Omental fat pad (tissue), 3 donors: ENCODE measurements at regions not wholly inside any gene's neighbourhood (a gene's known extent, or its start where the extent isn't known, plus 50 kb on each side); places are given as distances from the start of the nearest gene placed in this dataset.

Source experiments
- ATAC-seq: fragments of 150-250 bp; one replicate; pipeline ENCODE4 v1.9.1; 2016; ENCODE audit warnings: mild to moderate bottlenecking, moderate library complexity; ENCODE audit not compliant: low FRiP score
- DNase-seq: peaks from one replicate; pipeline ENCODE4 v3.0.0-alpha.2; 2019; ENCODE audit warnings: low spot score
- TF ChIP-seq, protein P1 (sequence below), 3 donors: fragments of 450-650 bp; IDR thresholded peaks; one replicate each; pipeline ENCODE4 v1.5.1; 2016 to 2017; ENCODE audit warnings: antibody characterized with exemption in 3 of 3, mild to moderate bottlenecking in 3 of 3, moderate library complexity in 2 of 3

DNA sequence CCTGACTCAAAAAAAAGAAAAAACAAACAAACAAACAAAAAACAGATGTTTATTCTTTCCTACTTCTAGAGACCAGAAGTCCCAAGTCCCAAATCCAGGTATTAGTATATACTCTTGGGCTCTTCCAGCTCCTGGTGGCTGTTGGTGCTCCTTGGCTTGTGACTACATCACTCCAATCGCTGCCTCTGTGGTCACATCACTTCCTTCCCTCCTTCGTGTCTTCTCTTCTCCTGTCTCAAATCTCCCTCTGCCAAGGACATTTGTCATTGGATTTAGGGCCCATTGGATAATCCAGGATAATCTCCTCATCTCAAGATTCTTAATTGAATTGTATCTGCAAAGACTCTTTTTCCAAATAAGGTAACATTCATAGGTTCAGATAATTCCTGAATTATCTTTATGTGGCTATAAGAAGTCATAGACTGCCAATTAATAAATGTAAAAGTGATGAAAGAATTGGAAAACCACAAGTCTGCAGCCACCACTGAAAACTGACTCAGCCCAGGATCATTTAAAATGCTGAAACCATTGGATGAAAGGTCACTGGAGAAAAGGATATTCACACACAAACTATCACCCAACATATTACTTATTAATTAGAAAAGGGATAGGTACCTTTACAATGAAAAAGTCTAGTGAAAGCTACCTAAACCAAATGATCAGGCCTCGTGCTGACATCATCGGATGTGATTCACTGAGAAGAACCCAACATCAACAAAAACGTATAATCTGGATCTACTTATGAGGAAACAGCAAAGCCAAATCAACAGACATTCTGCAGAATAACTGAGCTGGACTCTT, 67.1 kb downstream of the ZNF281 start:
- DNase-seq (no peak), ATAC-seq (no peak)
- TF ChIP-seq, protein P1, sequence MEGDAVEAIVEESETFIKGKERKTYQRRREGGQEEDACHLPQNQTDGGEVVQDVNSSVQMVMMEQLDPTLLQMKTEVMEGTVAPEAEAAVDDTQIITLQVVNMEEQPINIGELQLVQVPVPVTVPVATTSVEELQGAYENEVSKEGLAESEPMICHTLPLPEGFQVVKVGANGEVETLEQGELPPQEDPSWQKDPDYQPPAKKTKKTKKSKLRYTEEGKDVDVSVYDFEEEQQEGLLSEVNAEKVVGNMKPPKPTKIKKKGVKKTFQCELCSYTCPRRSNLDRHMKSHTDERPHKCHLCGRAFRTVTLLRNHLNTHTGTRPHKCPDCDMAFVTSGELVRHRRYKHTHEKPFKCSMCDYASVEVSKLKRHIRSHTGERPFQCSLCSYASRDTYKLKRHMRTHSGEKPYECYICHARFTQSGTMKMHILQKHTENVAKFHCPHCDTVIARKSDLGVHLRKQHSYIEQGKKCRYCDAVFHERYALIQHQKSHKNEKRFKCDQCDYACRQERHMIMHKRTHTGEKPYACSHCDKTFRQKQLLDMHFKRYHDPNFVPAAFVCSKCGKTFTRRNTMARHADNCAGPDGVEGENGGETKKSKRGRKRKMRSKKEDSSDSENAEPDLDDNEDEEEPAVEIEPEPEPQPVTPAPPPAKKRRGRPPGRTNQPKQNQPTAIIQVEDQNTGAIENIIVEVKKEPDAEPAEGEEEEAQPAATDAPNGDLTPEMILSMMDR (IDR thresholded peaks at IDR 0.05) = no peak

DNA sequence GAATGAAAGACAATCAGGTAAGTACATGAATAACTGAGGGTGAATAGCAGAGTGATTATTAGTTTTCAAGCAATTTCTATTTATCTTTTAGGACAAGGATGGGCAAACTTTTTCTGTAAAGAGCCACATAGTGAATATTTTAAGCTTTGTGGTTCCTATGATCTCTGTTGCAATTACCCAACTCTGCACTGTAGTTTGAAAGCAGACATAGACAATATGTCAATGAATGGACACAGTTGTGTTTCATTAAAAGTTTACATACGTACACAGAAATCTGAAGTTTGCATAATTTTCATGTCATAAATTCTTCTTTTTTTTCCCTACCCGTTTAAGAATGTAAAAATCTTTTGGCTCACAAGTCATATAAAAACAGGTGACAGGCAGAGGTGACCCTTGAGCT, 71.4 kb downstream of the ZNF281 start:
- TF ChIP-seq, protein P1 (IDR thresholded peaks at IDR 0.05) = no peak
- ATAC-seq = no peak
- no peak for DNase-seq

GRCh38 chr1:200337831-200338230, 72.0 kb downstream of the ZNF281 start:
- ATAC-seq (no peak), DNase-seq (no peak)

DNA sequence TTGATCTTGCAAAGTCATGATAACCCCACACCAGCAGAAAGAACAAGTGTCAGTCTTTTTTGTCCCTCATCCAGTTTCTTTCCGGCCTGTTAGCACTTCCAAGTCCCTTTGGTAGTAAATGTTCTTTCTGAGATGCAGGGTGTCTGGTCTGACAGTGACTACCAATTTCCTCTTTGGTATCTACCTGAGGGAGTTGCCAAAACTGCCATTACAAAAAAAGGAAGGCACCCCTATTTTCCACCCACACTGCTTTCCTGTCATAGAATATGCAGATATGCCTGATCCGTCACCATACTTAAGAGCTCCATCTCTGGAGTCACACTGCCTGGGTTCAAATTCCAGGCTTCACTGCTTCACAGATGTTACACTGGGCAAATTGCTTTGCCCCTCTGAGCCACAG, 72.4 kb downstream of the ZNF281 start:
- TF ChIP-seq, protein P1 (IDR thresholded peaks at IDR 0.05) = no peak
- ATAC-seq (no peak), DNase-seq (no peak)

More at GRCh38 chr1:200337831-200338230, 72.0 kb downstream of the ZNF281 start:
- TF ChIP-seq, protein P1 (IDR thresholded peaks at IDR 0.05) = no peak

DNA sequence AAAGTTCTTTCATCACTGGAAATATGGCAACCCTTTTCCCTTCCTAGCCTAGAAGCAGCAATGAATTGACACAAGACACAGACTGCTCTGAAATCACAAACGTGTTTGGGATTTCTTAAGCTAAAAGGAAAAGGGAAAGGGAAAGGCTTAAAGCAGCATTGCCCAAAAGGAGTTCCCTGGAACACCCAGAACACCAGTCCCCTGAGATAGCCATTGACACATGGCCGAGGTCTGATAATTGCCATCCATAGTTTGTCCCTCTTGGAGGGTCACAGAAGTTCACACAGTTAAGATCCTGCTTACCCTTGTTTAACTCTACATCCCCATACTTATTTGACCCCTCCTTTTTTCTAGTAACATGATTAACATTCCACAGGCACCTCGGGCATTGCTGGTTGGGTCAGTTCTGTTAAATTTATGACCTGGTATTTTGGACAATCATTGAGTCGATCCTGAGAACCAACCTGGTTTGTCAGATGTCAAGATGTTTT, 72.9 kb downstream of the ZNF281 start:
- no peak for ATAC-seq
- TF ChIP-seq, protein P1 (IDR thresholded peaks at IDR 0.05) = no peak
- no peak for DNase-seq

GRCh38 chr1:200336101-200336845, 73.6 kb downstream of the ZNF281 start:
- TF ChIP-seq, protein P1 (IDR thresholded peaks at IDR 0.05) = no peak
- no peak for DNase-seq
- ATAC-seq = peak; percentile 44
